22Rv1 (cell line): ENCODE measurements at regions not wholly inside any gene's neighbourhood (a gene's known extent, or its start where the extent isn't known, plus 50 kb on each side); places are given as distances from the start of the nearest gene placed in this dataset.

Experiments
- ZFX ChIP-seq: fragments of 450-650 bp; IDR thresholded peaks from 2 replicates; pipeline ENCODE4 v1.6.1; 2017; ENCODE audit warnings: antibody characterized with exemption, borderline replicate concordance
- TF ChIP-seq, protein P1 (sequence below): fragments of 450-650 bp; IDR thresholded peaks from 2 replicates; pipeline ENCODE4 v1.5.1; 2017; ENCODE audit warnings: mild to moderate bottlenecking

DNA sequence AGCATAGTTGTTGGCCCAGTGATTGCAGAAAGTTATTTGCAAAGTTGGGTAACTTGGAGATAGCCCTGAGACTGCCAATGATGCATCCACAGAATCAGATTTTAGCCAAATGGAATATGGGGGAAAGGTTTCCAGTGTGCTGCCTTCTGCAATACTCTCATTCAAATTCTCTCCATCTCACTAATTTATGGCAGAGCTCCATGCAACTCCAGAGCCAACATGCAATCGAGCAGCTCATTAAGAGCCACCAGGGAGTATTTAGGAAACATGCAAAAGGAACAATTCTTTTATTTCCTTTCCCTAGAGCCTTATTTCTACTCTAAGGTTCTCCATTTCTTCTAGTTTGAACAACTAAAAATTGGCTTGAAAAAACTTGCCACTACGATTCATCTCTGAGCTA, 135.9 kb upstream of the MARCHF11 start:
- TF ChIP-seq, protein P1, sequence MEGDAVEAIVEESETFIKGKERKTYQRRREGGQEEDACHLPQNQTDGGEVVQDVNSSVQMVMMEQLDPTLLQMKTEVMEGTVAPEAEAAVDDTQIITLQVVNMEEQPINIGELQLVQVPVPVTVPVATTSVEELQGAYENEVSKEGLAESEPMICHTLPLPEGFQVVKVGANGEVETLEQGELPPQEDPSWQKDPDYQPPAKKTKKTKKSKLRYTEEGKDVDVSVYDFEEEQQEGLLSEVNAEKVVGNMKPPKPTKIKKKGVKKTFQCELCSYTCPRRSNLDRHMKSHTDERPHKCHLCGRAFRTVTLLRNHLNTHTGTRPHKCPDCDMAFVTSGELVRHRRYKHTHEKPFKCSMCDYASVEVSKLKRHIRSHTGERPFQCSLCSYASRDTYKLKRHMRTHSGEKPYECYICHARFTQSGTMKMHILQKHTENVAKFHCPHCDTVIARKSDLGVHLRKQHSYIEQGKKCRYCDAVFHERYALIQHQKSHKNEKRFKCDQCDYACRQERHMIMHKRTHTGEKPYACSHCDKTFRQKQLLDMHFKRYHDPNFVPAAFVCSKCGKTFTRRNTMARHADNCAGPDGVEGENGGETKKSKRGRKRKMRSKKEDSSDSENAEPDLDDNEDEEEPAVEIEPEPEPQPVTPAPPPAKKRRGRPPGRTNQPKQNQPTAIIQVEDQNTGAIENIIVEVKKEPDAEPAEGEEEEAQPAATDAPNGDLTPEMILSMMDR: no peak
- TF ChIP-seq ZFX: no peak
